CD4-positive, alpha-beta T cell treated with Interferon gamma for 1 hour (primary cell): ENCODE measurements at regions not wholly inside any gene's neighbourhood (a gene's known extent, or its start where the extent isn't known, plus 50 kb on each side); places are given as distances from the start of the nearest gene placed in this dataset.

ENCODE experiments used
- DNase-seq: peaks from one replicate; pipeline ENCODE4 v3.0.0-alpha.2; 2020

- no peak for DNase-seq
Measured at GRCh38 chr1:101079341-101079740, 53.8 kb upstream of the DPH5 start.

GRCh38 chr1:101077849-101078248 lies 52.3 kb upstream of the DPH5 start:
- no peak for DNase-seq

GRCh38 chr1:101075926-101076325 lies 50.3 kb upstream of the DPH5 start:
- DNase-seq = no peak
